ENCODE measurements at regions not wholly inside any gene's neighbourhood (a gene's known extent, or its start where the extent isn't known, plus 50 kb on each side); places are given as distances from the start of the nearest gene placed in this dataset.

DNA sequence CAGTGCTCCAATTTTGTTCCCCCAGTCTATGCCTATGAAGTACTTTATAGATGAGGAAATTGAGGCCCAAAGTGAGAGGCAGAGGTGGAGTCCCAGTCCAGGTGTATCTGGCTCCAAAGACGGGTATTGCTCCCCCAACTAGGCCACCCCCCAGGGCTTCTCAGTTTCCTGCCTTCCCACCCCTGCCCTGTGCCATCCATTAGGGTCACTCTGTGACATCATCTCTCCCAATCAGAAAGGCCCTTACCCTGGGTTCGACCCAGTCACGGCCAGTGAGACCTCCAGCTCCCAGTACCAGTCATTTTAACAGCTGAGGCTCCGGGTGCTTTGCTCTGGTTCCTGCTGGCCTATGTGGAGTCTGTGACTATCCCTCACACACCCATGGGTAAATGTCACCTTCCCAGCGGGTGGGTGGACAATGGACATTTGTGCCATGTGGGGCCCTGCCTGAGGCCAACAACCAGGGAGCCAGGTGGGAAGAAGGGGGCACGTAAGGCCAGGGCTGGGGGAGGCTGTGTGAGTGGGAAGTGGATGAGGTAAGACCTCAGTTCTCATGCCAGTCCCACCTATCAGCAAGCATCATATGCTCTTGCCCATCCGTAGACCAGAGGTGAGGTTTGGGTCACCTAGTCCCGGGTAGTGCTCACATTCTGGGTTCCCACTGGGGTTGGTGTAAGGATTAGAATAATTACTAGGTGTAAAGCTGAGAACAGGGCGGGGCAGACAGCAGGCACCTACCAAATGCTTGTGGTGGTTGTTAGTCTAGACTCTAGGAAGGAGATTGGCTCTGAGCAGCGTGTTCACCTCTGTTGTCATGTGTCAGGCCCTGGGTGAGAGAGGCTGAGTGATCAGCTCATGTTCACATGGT is 685.9 kb downstream of the MATN1 start:
- peak; percentile 48 for DNase-seq

DNA sequence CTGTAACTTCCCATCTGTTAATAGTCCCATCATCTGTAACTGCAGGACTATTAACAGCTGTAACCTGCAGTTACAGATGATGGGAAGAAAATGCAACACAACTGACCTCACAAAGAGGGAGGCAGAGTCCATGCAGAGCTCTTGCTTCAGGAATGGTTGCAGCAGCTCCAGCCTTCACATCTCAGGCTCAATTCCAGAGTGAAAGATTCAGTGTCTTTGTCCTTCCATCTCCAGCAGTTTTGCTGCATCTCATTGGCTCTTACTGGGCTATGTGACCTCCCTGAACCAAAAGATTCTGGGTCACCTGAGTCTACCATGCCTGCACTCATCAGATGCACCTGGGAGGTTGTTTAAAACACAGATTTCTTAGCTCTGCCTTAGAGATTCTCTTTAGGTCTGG is 686.7 kb downstream of the MATN1 start:
- no peak for DNase-seq

DNA sequence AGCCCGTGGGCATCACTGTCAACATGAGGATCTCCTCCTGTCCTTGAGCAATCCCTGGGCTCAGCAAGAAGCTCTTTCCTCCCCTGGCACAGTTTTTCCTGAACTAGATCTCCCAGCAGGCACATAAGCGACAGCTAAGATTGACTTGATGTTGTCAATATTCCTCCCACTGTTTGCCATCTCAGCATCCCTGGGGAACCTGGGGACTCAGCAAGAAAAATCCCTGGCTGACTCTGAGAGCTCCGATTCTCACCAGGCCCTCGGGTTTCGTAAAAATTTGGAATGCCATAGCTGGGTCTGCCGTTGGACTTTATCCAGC is 687.2 kb downstream of the MATN1 start:
- DNase-seq: no peak

DNA sequence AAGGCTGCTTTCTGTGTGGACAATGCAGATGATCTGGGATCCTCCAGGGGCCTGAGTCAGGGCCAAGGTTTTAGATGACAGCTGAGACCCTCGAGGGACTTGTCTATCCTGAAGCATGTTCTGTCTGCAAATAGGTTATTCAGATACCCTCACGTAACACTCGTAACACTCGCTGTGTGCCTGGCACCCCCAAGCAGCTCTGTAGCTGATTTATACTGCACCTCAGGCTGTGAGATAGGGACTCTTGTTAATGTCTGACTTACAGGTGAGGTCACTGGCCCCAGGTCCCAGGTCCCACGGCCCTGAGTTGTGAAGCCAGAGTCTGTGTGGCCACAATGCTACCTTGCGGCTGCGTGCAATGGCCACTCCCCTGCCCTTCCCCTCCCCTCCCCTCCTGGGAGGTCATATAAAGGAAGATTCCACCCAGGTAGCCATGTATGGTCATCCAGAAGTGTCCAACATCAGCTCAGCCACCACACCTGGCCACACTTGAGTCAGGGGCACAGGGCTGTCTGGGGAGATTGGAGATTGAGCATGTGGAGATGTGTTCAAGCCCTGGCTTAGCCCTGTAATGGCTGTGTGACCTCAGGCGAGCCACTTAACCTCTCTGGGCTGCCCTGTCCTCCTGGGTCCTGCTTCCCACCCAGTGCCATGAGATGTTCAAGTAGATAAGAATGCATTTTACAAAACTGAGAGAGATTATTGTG is 687.7 kb downstream of the MATN1 start:
- DNase-seq: no peak

GRCh38 chr1:30034627-30035521 is 688.5 kb downstream of the MATN1 start:
- peak; percentile 68 for DNase-seq

DNA sequence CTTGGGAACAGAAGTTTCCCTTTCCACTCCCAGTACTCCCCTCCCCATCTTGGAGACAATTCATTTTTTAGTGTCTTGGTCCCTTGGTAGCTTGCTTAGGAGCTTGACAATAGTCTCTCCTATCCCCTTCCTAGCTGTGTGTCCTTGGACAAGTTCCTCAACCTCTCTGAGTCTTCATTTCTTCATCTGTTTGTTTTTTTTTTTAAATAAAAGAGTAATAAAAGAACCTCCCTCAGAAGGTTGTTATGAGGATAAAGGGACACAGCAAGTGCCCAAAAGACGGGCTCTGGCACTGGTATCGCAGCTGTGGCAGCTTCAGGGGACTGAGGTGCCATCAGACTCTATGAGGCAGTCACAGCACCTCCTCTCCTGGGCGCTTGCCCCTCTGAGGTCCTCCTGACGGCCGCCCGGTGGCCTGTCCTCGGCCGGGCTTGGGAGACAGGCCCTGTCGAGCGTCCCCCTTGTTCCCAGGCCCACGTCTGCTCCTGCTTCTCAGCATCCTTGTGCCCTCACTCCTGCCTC is 689.2 kb downstream of the MATN1 start:
- DNase-seq: no peak

- no peak for DNase-seq
Measured at GRCh38 chr1:30033256-30034104, 689.9 kb downstream of the MATN1 start.

- DNase-seq: no peak
Measured at GRCh38 chr1:30032302-30032701, 691.1 kb downstream of the MATN1 start.

GRCh38 chr1:30029677-30030076 is 693.7 kb downstream of the MATN1 start:
- DNase-seq: no peak

GRCh38 chr1:30028939-30029338 is 694.4 kb downstream of the MATN1 start:
- no peak for DNase-seq

GRCh38 chr1:30028283-30028682 is 695.1 kb downstream of the MATN1 start:
- no peak for DNase-seq

GRCh38 chr1:30027247-30027646 is 696.1 kb downstream of the MATN1 start:
- DNase-seq: no peak

GRCh38 chr1:30024411-30025195 is 698.8 kb downstream of the MATN1 start:
- no peak for DNase-seq

- no peak for DNase-seq
Measured at GRCh38 chr1:30023339-30024022, 699.9 kb downstream of the MATN1 start.

DNA sequence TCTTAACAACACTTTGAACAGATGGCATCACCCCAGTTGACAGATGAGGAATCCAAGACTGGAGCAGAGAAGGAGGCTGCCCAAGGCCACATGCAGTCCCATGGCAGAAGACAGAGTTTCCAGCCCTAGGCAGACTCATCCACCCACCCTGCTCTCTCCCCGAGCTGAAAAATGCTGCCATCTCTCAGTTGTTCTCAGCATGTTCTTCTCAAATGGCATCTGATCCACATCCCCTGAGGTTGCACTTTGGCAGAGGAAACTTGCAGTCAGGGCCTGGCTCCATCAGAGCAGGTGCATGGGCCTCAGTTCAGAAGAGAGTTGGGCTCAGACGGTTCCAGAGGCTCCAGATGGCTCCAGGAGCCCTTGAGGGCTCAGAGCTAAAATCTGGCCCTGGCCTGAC is 709.4 kb downstream of the MATN1 start:
- no peak for DNase-seq

- DNase-seq: no peak
Measured at GRCh38 chr1:30012455-30013440, 710.6 kb downstream of the MATN1 start.

DNA sequence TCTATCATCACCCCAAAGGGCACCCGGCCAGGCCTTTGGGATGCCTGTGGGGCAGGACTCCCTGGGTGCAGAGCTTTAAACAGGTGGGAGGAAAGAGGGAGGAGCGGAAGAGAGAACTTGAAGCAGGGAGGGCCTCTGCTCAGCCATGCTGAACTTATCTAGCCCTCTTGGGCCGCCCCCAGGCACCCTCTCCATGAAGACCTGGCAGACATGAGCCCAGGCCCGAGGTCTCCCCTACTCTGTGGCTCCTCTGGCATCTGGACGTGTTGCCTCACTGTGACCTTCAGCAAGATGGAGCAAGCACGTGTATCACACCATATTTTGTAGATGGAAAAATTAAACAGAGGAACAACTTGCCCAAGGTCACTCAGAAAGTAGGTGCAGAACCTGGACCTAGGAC is 711.4 kb downstream of the MATN1 start:
- DNase-seq: no peak

GRCh38 chr1:30010506-30011106 is 712.8 kb downstream of the MATN1 start:
- no peak for DNase-seq

- no peak for DNase-seq
Measured at GRCh38 chr1:30009720-30010119, 713.7 kb downstream of the MATN1 start.
